CD14-positive monocyte (primary cell): ENCODE measurements at regions not wholly inside any gene's neighbourhood (a gene's known extent, or its start where the extent isn't known, plus 50 kb on each side); places are given as distances from the start of the nearest gene placed in this dataset.

Experiments used
- DNase-seq, 3 donors: peaks; one replicate each; pipeline ENCODE4 v3.0.0-alpha.2; 2011 to 2022
- H2AFZ ChIP-seq: 2 replicates; pipeline ENCODE4 v1.6.0; 2012; ENCODE audit warnings: mild to moderate bottlenecking, low read depth, low read length, inconsistent platforms; ENCODE audit not compliant: insufficient read depth, poor library complexity, severe bottlenecking
- H3K27ac ChIP-seq, 2 donors: 1 replicate in 1 of 2; 2 replicates in 1 of 2; pipeline ENCODE4 v1.5.1; 2012 to 2013; ENCODE audit warnings: low read length in 2 of 2, control low read depth in 1 of 2, inconsistent platforms in 1 of 2, low read depth in 1 of 2, mild to moderate bottlenecking in 1 of 2
- H3K27me3 ChIP-seq, 2 donors: one replicate each; pipeline versions ENCODE4 v1.6.0 to v1.6.1; 2011 to 2013; ENCODE audit warnings: low read length in 2 of 2; ENCODE audit not compliant: control insufficient read depth in 2 of 2, insufficient read depth in 2 of 2
- H3K36me3 ChIP-seq, 2 donors: replicated peaks in 1 of 2; 1 replicate in 1 of 2; 2 replicates in 1 of 2; pipeline versions ENCODE4 v1.5.1 to v1.6.1; 2012 to 2013; ENCODE audit warnings: low read length in 2 of 2, control low read depth in 1 of 2, inconsistent platforms in 1 of 2, mild to moderate bottlenecking in 1 of 2; ENCODE audit not compliant: insufficient read depth in 2 of 2, control insufficient read depth in 1 of 2
- H3K4me1 ChIP-seq, 2 donors: 1 replicate in 1 of 2; 2 replicates in 1 of 2; pipeline versions ENCODE4 v1.5.1 to v1.6.1; 2012 to 2013; ENCODE audit warnings: low read length in 2 of 2, control low read depth in 1 of 2, inconsistent platforms in 1 of 2, mild to moderate bottlenecking in 1 of 2, moderate library complexity in 1 of 2; ENCODE audit not compliant: insufficient read depth in 2 of 2, control insufficient read depth in 1 of 2
- H3K4me2 ChIP-seq: replicated peaks from 2 replicates; pipeline ENCODE3; 2012; ENCODE audit warnings: low read length, moderate library complexity, mild to moderate bottlenecking; ENCODE audit not compliant: poor library complexity, severe bottlenecking; ENCODE audit errors: extremely low read depth
- H3K4me3 ChIP-seq, 3 experiments: fragments of 200-600 bp in 1 of 3; sonication (generic) in 1 of 3; replicated peaks in 1 of 3; 1 replicate in 2 of 3; 2 replicates in 1 of 3; pipeline ENCODE4 v1.5.1; 2011 to 2013; ENCODE audit warnings: low read length in 3 of 3, mild to moderate bottlenecking in 3 of 3, control low read depth in 2 of 3, low read depth in 2 of 3, inconsistent platforms in 1 of 3, moderate library complexity in 1 of 3
- H3K79me2 ChIP-seq: 2 replicates; pipeline ENCODE4 v1.6.0; 2012; ENCODE audit warnings: mild to moderate bottlenecking, control low read depth, inconsistent platforms, low read length, moderate library complexity; ENCODE audit not compliant: insufficient read depth
- H3K9ac ChIP-seq: 2 replicates; pipeline ENCODE4 v1.6.0; 2017; ENCODE audit warnings: low read length, mild to moderate bottlenecking; ENCODE audit not compliant: insufficient read depth, poor library complexity, severe bottlenecking
- H3K9me3 ChIP-seq, 2 donors: replicated peaks in 1 of 2; 1 replicate in 1 of 2; 2 replicates in 1 of 2; pipeline versions ENCODE4 v1.5.1 to v1.6.1; 2012 to 2013; ENCODE audit warnings: low read length in 2 of 2, control low read depth in 1 of 2; ENCODE audit not compliant: control insufficient read depth in 1 of 2, insufficient read depth in 1 of 2
- H4K20me1 ChIP-seq: 2 replicates; pipeline ENCODE4 v1.6.0; 2012; ENCODE audit warnings: mild to moderate bottlenecking, low read length, control low read depth, moderate library complexity; ENCODE audit not compliant: insufficient read depth
- H3K27ac Mint-ChIP-seq, 7 donors: one replicate each; pipeline ENCODE4 v1.8.0; 2020; ENCODE audit warnings: mild to moderate bottlenecking in 7 of 7, mixed read lengths in 7 of 7, moderate library complexity in 6 of 7, inconsistent platforms in 2 of 7
- H3K27me3 Mint-ChIP-seq, 3 donors: one replicate each; pipeline ENCODE4 v1.8.0; 2021 to 2022; ENCODE audit warnings: low read depth in 3 of 3, mild to moderate bottlenecking in 3 of 3, mixed read lengths in 3 of 3, moderate library complexity in 3 of 3, inconsistent platforms in 1 of 3
- H3K36me3 Mint-ChIP-seq, 2 donors: one replicate each; pipeline ENCODE4 v1.8.0; 2020; ENCODE audit warnings: mixed read lengths in 2 of 2, inconsistent platforms in 1 of 2, mild to moderate bottlenecking in 1 of 2
- H3K4me1 Mint-ChIP-seq: one replicate; pipeline ENCODE4 v1.8.0; 2020; ENCODE audit warnings: mild to moderate bottlenecking, mixed read lengths
- H3K4me3 Mint-ChIP-seq, 2 donors: one replicate each; pipeline ENCODE4 v1.8.0; 2020; ENCODE audit warnings: mild to moderate bottlenecking in 2 of 2, mixed read lengths in 2 of 2, moderate library complexity in 1 of 2
- H3K9me3 Mint-ChIP-seq, 7 donors: one replicate each; pipeline ENCODE4 v1.8.0; 2020 to 2022; ENCODE audit warnings: mixed read lengths in 7 of 7, mild to moderate bottlenecking in 6 of 7, moderate library complexity in 6 of 7, inconsistent platforms in 2 of 7
- CTCF ChIP-seq: fragments of 200-600 bp; IDR thresholded peaks from one replicate; pipeline ENCODE4 v1.8.0; 2022; ENCODE audit warnings: antibody characterized with exemption, mild to moderate bottlenecking
- WGBS: methylation state at CpG from one replicate; pipeline ENCODE4 v1.1.5; 2013; ENCODE audit warnings: missing lambda C conversion rate; ENCODE audit not compliant: insufficient coverage; 5-methylcytosine and 5-hydroxymethylcytosine counted together
- intact Hi-C, 2 donors: fragments of 100-400 bp; cut with micrococcal nuclease; formaldehyde crosslinking; loops; one replicate each; pipeline versions ENCODE4 v1.15.0 to v1.15.1; 2023

GRCh38 chr2:128406736-128407554 lies 88.3 kb upstream of the HS6ST1 start:
- Mint-ChIP-seq H3K27me3 (peaks cover 0 to 11% (median 3%) of the 10 kb centered on the region in 3 donors), H3K27ac (no peak overlapping the region)
- DNase-seq = no peak

More at GRCh38 chr2:128406736-128407554, 88.3 kb upstream of the HS6ST1 start:
- Histone ChIP-seq H3K4me3 (no peak overlapping the region), H3K27ac (no peak overlapping the region), H3K9me3 (no peaks in the 10 kb centered on the region), H3K27me3 (no peaks in the 10 kb centered on the region), H3K79me2 (no peaks in the 10 kb centered on the region), H4K20me1 (no peaks in the 10 kb centered on the region), H3K4me2 (no peak overlapping the region), H3K36me3 (no peaks in the 10 kb centered on the region), H2AFZ (no peak overlapping the region), H3K9ac (no peak overlapping the region), H3K4me1 (no peaks in the 10 kb centered on the region)
- no peaks in the 10 kb centered on the region for H3K36me3 Mint-ChIP-seq
- no peak for TF ChIP-seq CTCF
- H3K4me3 Mint-ChIP-seq = no peak overlapping the region
- H3K4me1 Mint-ChIP-seq = no peaks in the 10 kb centered on the region
- WGBS = 92% methylated on average over 11 of the region's 18 CpGs
- peaks cover 0 to 1% (median 0%) of the 10 kb centered on the region in 7 donors for H3K9me3 Mint-ChIP-seq
- intact Hi-C loops = no loop called here
